ENCODE measurements at regions not wholly inside any gene's neighbourhood (a gene's known extent, or its start where the extent isn't known, plus 50 kb on each side); places are given as distances from the start of the nearest gene placed in this dataset.

GRCh38 chr9:90055226-90055625, 450.4 kb downstream of the GADD45G start:
- Mint-ChIP-seq H3K4me1 (peaks cover 8% of the 10 kb centered on the region), H3K4me3 (no peak overlapping the region), H3K27ac (no peak overlapping the region), H3K36me3 (no peaks in the 10 kb centered on the region), H3K9me3 (peaks cover 6 to 15% (median 8%) of the 10 kb centered on the region in 7 donors), H3K27me3 (ENCODE audit: low read depth in 3 of 3) (peaks cover 3 to 7% (median 5%) of the 10 kb centered on the region in 3 donors)
- Histone ChIP-seq H4K20me1 (ENCODE audit: insufficient read depth, low read length) (no peaks in the 10 kb centered on the region), H3K4me3 (replicated peaks in 1 of 3; ENCODE audit: low read depth in 2 of 3, low read length in 3 of 3) (no peak overlapping the region), H3K36me3 (replicated peaks in 1 of 2; ENCODE audit: control insufficient read depth in 1 of 2, insufficient read depth in 2 of 2, low read length in 2 of 2) (no peaks in the 10 kb centered on the region), H3K27me3 (ENCODE audit: control insufficient read depth in 2 of 2, insufficient read depth in 2 of 2, low read length in 2 of 2) (no peaks in the 10 kb centered on the region), H3K4me1 (ENCODE audit: control insufficient read depth in 1 of 2, insufficient read depth in 2 of 2, low read length in 2 of 2) (no peaks in the 10 kb centered on the region), H3K79me2 (ENCODE audit: insufficient read depth, low read length) (no peaks in the 10 kb centered on the region), H3K27ac (ENCODE audit: low read depth in 1 of 2, low read length in 2 of 2) (no peak overlapping the region), H3K4me2 (replicated peaks; ENCODE audit: extremely low read depth, low read length, poor library complexity, severe bottlenecking) (no peak overlapping the region), H2AFZ (ENCODE audit: insufficient read depth, low read depth, low read length, poor library complexity, severe bottlenecking) (no peak overlapping the region), H3K9ac (ENCODE audit: insufficient read depth, low read length, poor library complexity, severe bottlenecking) (no peak overlapping the region), H3K9me3 (replicated peaks in 1 of 2; ENCODE audit: control insufficient read depth in 1 of 2, insufficient read depth in 1 of 2, low read length in 2 of 2) (peaks cover 0 to 3% of the 10 kb centered on the region in 2 donors)
- TF ChIP-seq CTCF (IDR thresholded peaks at IDR 0.05) = no peak
- 100% methylated on average over 1 of the region's 3 CpGs for WGBS (ENCODE audit: insufficient coverage)
- intact Hi-C loops (cut with micrococcal nuclease) = no loop called here
- no peak for DNase-seq

GRCh38 chr9:90057361-90057760, 452.5 kb downstream of the GADD45G start:
- peaks cover 6 to 15% (median 8%) of the 10 kb centered on the region in 7 donors for H3K9me3 Mint-ChIP-seq
- no peaks in the 10 kb centered on the region for H3K36me3 ChIP-seq (replicated peaks in 1 of 2; ENCODE audit: control insufficient read depth in 1 of 2, insufficient read depth in 2 of 2, low read length in 2 of 2)
- no peak overlapping the region for H3K27ac ChIP-seq (ENCODE audit: low read depth in 1 of 2, low read length in 2 of 2)
- peaks cover 2 to 5% (median 3%) of the 10 kb centered on the region in 3 donors for H3K27me3 Mint-ChIP-seq (ENCODE audit: low read depth in 3 of 3)
- peaks cover 2% of the 10 kb centered on the region for H3K4me1 Mint-ChIP-seq
- no peak overlapping the region for H3K4me2 ChIP-seq (replicated peaks; ENCODE audit: extremely low read depth, low read length, poor library complexity, severe bottlenecking)
- intact Hi-C loops (cut with micrococcal nuclease) = no loop called here
- H3K79me2 ChIP-seq (ENCODE audit: insufficient read depth, low read length) = no peaks in the 10 kb centered on the region
- H3K4me3 Mint-ChIP-seq = no peak overlapping the region
- H3K27ac Mint-ChIP-seq = no peak overlapping the region
- no peaks in the 10 kb centered on the region for H3K27me3 ChIP-seq (ENCODE audit: control insufficient read depth in 2 of 2, insufficient read depth in 2 of 2, low read length in 2 of 2)
- H3K9me3 ChIP-seq (replicated peaks in 1 of 2; ENCODE audit: control insufficient read depth in 1 of 2, insufficient read depth in 1 of 2, low read length in 2 of 2) = peaks cover 0 to 3% of the 10 kb centered on the region in 2 donors
- H4K20me1 ChIP-seq (ENCODE audit: insufficient read depth, low read length) = no peaks in the 10 kb centered on the region
- no peak overlapping the region for H3K4me3 ChIP-seq (replicated peaks in 1 of 3; ENCODE audit: low read depth in 2 of 3, low read length in 3 of 3)
- H2AFZ ChIP-seq (ENCODE audit: insufficient read depth, low read depth, low read length, poor library complexity, severe bottlenecking) = no peak overlapping the region
- WGBS (ENCODE audit: insufficient coverage) = 100% methylated on average over 3 of the region's 3 CpGs
- no peak overlapping the region for H3K9ac ChIP-seq (ENCODE audit: insufficient read depth, low read length, poor library complexity, severe bottlenecking)
- no peak for DNase-seq
- no peak for TF ChIP-seq CTCF (IDR thresholded peaks at IDR 0.05)
- no peaks in the 10 kb centered on the region for H3K36me3 Mint-ChIP-seq
- no peaks in the 10 kb centered on the region for H3K4me1 ChIP-seq (ENCODE audit: control insufficient read depth in 1 of 2, insufficient read depth in 2 of 2, low read length in 2 of 2)
